Endothelial cell of umbilical vein (primary cell): ENCODE measurements at regions not wholly inside any gene's neighbourhood (a gene's known extent, or its start where the extent isn't known, plus 50 kb on each side); places are given as distances from the start of the nearest gene placed in this dataset.
A peak's percentile ranks its signal among the peaks of the same experiment; 100 is the strongest.

ENCODE experiments used
- BruUV-seq: library from RNA; stranded (reverse); fragments of 400-500 nt; replicated peaks from 2 replicates; lab custom pipeline; 2021; lab: Mats Ljungman, UMichigan
- CTCF ChIA-PET: fragments of 300-600, 350-600 bp; sonication (Branson Sonifier 250); formaldehyde crosslinking; loops from one replicate; lab custom pipeline; 2021; ENCODE audit warnings: antibody characterized with exemption, inconsistent platforms; lab: Charles Lee
- POLR2A ChIA-PET: fragments of 300-600, 350-600 bp; sonication (Branson Sonifier 250); formaldehyde crosslinking; loops from one replicate; lab custom pipeline; 2021; ENCODE audit warnings: antibody characterized with exemption, inconsistent platforms; lab: Charles Lee
- DNase-seq: peaks from one replicate; pipeline ENCODE4 v3.0.0-alpha.2; 2011; ENCODE audit warnings: low read depth, low spot score
- FAIRE-seq: peaks from 2 replicates; lab custom pipeline; 2011; peaks lifted over from hg19 to GRCh38; lab: Jason Lieb, UNC
- H2AFZ ChIP-seq: 2 replicates; pipeline ENCODE4 v1.6.0; 2012; ENCODE audit warnings: low read depth, low read length, control low read depth, inconsistent platforms
- H3K27ac ChIP-seq: 2 replicates; pipeline ENCODE4 v1.5.1; 2011; ENCODE audit warnings: low read depth, mild to moderate bottlenecking, control low read depth, low read length, moderate library complexity; ENCODE audit not compliant: insufficient read depth
- H3K27me3 ChIP-seq, 2 experiments: 2 replicates each; pipeline versions ENCODE4 v1.6.0 to v1.6.1; 2011; ENCODE audit warnings: low read length in 2 of 2, mixed read lengths in 1 of 2; ENCODE audit not compliant: control insufficient read depth in 2 of 2, insufficient read depth in 2 of 2
- H3K36me3 ChIP-seq, 2 experiments: 2 replicates in 1 of 2; 3 replicates in 1 of 2; pipeline ENCODE4 v1.5.1; 2011; ENCODE audit warnings: low read length in 2 of 2, mild to moderate bottlenecking in 1 of 2, moderate library complexity in 1 of 2; ENCODE audit not compliant: control insufficient read depth in 2 of 2, insufficient read depth in 2 of 2; ENCODE audit errors: extremely low read depth in 1 of 2
- H3K4me1 ChIP-seq: 3 replicates; pipeline ENCODE4 v1.5.1; 2011; ENCODE audit warnings: mild to moderate bottlenecking, low read length; ENCODE audit not compliant: control insufficient read depth, insufficient read depth; ENCODE audit errors: extremely low read depth
- H3K4me2 ChIP-seq: 2 replicates; pipeline ENCODE4 v1.6.1; 2011; ENCODE audit warnings: low read length, control low read depth, mixed read lengths; ENCODE audit not compliant: insufficient read depth
- H3K4me3 ChIP-seq, 3 experiments: fragments of 200-600 bp in 1 of 3; sonication (generic), shearing (Covaris generic) in 1 of 3; replicated peaks in 1 of 3; 2 replicates each; pipeline ENCODE4 v1.5.1; 2011 to 2016; ENCODE audit warnings: control low read depth in 3 of 3, low read length in 3 of 3, mild to moderate bottlenecking in 2 of 3, inconsistent platforms in 1 of 3, low read depth in 1 of 3, moderate library complexity in 1 of 3; ENCODE audit not compliant: insufficient read depth in 1 of 3
- H3K79me2 ChIP-seq: 2 replicates; pipeline ENCODE4 v1.6.0; 2012; ENCODE audit warnings: low read length, inconsistent platforms; ENCODE audit not compliant: control insufficient read depth, insufficient read depth
- H3K9ac ChIP-seq: replicated peaks from 2 replicates; pipeline ENCODE3; 2011; ENCODE audit warnings: low read length, control low read depth; ENCODE audit not compliant: insufficient read depth; ENCODE audit errors: extremely low read depth
- H3K9me1 ChIP-seq: replicated peaks from 3 replicates; pipeline ENCODE4 v1.6.0; 2011; ENCODE audit warnings: mild to moderate bottlenecking, low read length; ENCODE audit not compliant: control insufficient read depth, insufficient read depth; ENCODE audit errors: extremely low read depth
- H3K9me3 ChIP-seq: replicated peaks from 2 replicates; pipeline ENCODE4 v1.5.1; 2012; ENCODE audit warnings: low read length, inconsistent platforms; ENCODE audit not compliant: control insufficient read depth, insufficient read depth
- H4K20me1 ChIP-seq: replicated peaks from 2 replicates; pipeline ENCODE3; 2011; ENCODE audit warnings: mild to moderate bottlenecking, low read length; ENCODE audit not compliant: control insufficient read depth, insufficient read depth; ENCODE audit errors: extremely low read depth
- CTCF ChIP-seq, 2 donors: IDR thresholded peaks; 1 replicate in 1 of 2; 2 replicates in 1 of 2; pipeline ENCODE4 v1.5.1; 2011; ENCODE audit warnings: low read length in 2 of 2, mild to moderate bottlenecking in 2 of 2, moderate library complexity in 2 of 2, control low read depth in 1 of 2, inconsistent platforms in 1 of 2, low read depth in 1 of 2; ENCODE audit not compliant: insufficient read depth in 1 of 2; ENCODE audit errors: extremely low read depth in 1 of 2
- EZH2 ChIP-seq: IDR thresholded peaks from 2 replicates; pipeline ENCODE4 v1.6.1; 2012; ENCODE audit warnings: borderline replicate concordance, low read depth, mild to moderate bottlenecking, moderate library complexity, low read length, inconsistent platforms; ENCODE audit not compliant: severe bottlenecking
- FOS ChIP-seq: IDR thresholded peaks from 2 replicates; pipeline ENCODE4 v1.6.1; 2011; ENCODE audit warnings: mild to moderate bottlenecking, low read length, moderate library complexity, borderline replicate concordance; ENCODE audit not compliant: insufficient read depth
- GATA2 ChIP-seq: IDR thresholded peaks from 2 replicates; pipeline ENCODE4 v1.7.0; 2011; ENCODE audit warnings: low read depth, mild to moderate bottlenecking, moderate library complexity, mixed read lengths, low read length; ENCODE audit not compliant: insufficient read length, insufficient read depth
- JUN ChIP-seq: IDR thresholded peaks from 2 replicates; pipeline ENCODE4 v1.6.1; 2011; ENCODE audit warnings: borderline replicate concordance, low read depth; ENCODE audit not compliant: insufficient read length, insufficient read depth
- MAX ChIP-seq: IDR thresholded peaks from 2 replicates; pipeline ENCODE4 v1.6.1; 2011; ENCODE audit not compliant: insufficient read depth, insufficient read length
- POLR2A ChIP-seq: IDR thresholded peaks from 2 replicates; pipeline ENCODE4 v1.6.1; 2012; ENCODE audit warnings: low read depth, mild to moderate bottlenecking, control low read depth, low read length
- POLR2AphosphoS5 ChIP-seq: IDR thresholded peaks from 2 replicates; pipeline ENCODE4 v1.6.1; 2012; ENCODE audit warnings: low read depth, mild to moderate bottlenecking, control low read depth, low read length, moderate library complexity; ENCODE audit not compliant: insufficient read depth
- dilution Hi-C: fragments of 300-500 bp; cut with MboI; formaldehyde crosslinking; loops from one replicate; pipeline ENCODE4 v1.15.0; 2019; ENCODE audit warnings: low sequenced_read_pairs; ENCODE audit not compliant: extremely low pct_ligation_motif_present
- intact Hi-C: fragments of 100-400 bp; cut with micrococcal nuclease; formaldehyde crosslinking; loops from one replicate; pipeline ENCODE4 v1.10.0; 2022

GRCh38 chr6:12481850-12482249, 191.7 kb downstream of the EDN1 start:
- Histone ChIP-seq H3K4me1 (peaks cover 57% of the 10 kb centered on the region), H3K9me1 (no peaks in the 10 kb centered on the region), H3K27me3 (no peaks in the 10 kb centered on the region), H3K27ac (no peak overlapping the region), H2AFZ (peak overlapping the region; percentile 45), H3K4me2 (no peak overlapping the region), H3K9ac (no peak overlapping the region), H3K9me3 (no peaks in the 10 kb centered on the region), H4K20me1 (no peaks in the 10 kb centered on the region), H3K79me2 (no peaks in the 10 kb centered on the region), H3K36me3 (no peaks in the 10 kb centered on the region), H3K4me3 (no peak overlapping the region)
- TF ChIP-seq MAX (no peak), JUN (no peak), CTCF (IDR thresholded peaks at IDR 0.05; ENCODE audit: extremely low read depth in 1 of 2, insufficient read depth in 1 of 2, low read depth in 1 of 2, low read length in 2 of 2) (no peak), POLR2AphosphoS5 (no peak), POLR2A (no peak), EZH2 (no peak), FOS (no peak), GATA2 (no peak)
- ChIA-PET CTCF (interaction anchor here (0.8 to 5.3 kb wide), 21 partner anchors 14 to 864 kb away, joined by 3 to 58 read pairs (median 4); partner anchors contain the start of gene EDN1), POLR2A (interaction anchor here (0.7 to 4.7 kb wide), 2 partner anchors 64 to 183 kb away, joined by 5 to 37 read pairs; no protein-coding TSS in a partner anchor)
- no TSS peak for BruUV-seq
- intact Hi-C loops (loop anchor here (2.0 to 10.0 kb wide), 7 partner anchors 89 to 895 kb away; no protein-coding TSS in a partner anchor), dilution Hi-C loops (loop anchor here (25.0 kb wide), 2 partner anchors 105 to 195 kb away; partner anchors contain the start of gene EDN1)
- FAIRE-seq (no peak), DNase-seq (no peak)
